GM12878 (cell line): ENCODE measurements at regions not wholly inside any gene's neighbourhood (a gene's known extent, or its start where the extent isn't known, plus 50 kb on each side); places are given as distances from the start of the nearest gene placed in this dataset.

Experiments used
- ATAC-seq: fragments of 200-7000 bp; cut with Tn5 transposase; 3 replicates; pipeline ENCODE4 v1.9.1; 2020; ENCODE audit warnings: mild to moderate bottlenecking, moderate library complexity
- BruUV-seq: library from RNA; stranded (reverse); fragments of 400-500 nt; replicated peaks from 2 replicates; lab custom pipeline; 2021; lab: Mats Ljungman, UMichigan
- CTCF ChIA-PET: fragments of 300-600 bp; sonication (Branson Sonifier 250); formaldehyde crosslinking; extraction: SDS; loops from one replicate; lab custom pipeline; 2021; ENCODE audit warnings: inconsistent platforms; lab: Yijun Ruan, JAX
- POLR2A ChIA-PET: fragments of 350-600 bp; formaldehyde crosslinking; extraction: SDS; loops from one replicate; lab custom pipeline; 2021; ENCODE audit warnings: inconsistent platforms; lab: Charles Lee
- RAD21 ChIA-PET: fragments of 300-600 bp; sonication (Branson Sonifier 250); formaldehyde crosslinking; loops from one replicate; lab custom pipeline; 2023; ENCODE audit warnings: antibody characterized with exemption; ENCODE audit not compliant: unreplicated experiment; lab: Charles Lee
- SMC1A ChIA-PET: fragments of 300-600 bp; sonication (Branson Sonifier 250); formaldehyde crosslinking; loops from one replicate; lab custom pipeline; 2023; ENCODE audit not compliant: unreplicated experiment, uncharacterized antibody; lab: Charles Lee
- DNase-seq: peaks from one replicate; pipeline ENCODE4 v3.0.0-alpha.2; 2011; ENCODE audit warnings: low read depth, low spot score
- FAIRE-seq: peaks from 3 replicates; lab custom pipeline; 2011; peaks lifted over from hg19 to GRCh38; lab: Jason Lieb, UNC
- H2AFZ ChIP-seq: 2 replicates; pipeline ENCODE4 v1.6.0; 2011; ENCODE audit warnings: low read depth, low read length, control low read depth; ENCODE audit not compliant: control insufficient read depth
- H3K27ac ChIP-seq: 2 replicates; pipeline ENCODE4 v1.5.1; 2011; ENCODE audit warnings: control low read depth; ENCODE audit not compliant: control insufficient read depth, insufficient read depth
- H3K27me3 ChIP-seq, 2 experiments: replicated peaks in 1 of 2; 2 replicates each; pipeline versions ENCODE4 v1.6.0 to v1.6.1; 2011; ENCODE audit warnings: low read length in 1 of 2; ENCODE audit not compliant: control insufficient read depth in 2 of 2, insufficient read depth in 2 of 2
- H3K36me3 ChIP-seq, 2 experiments: 2 replicates each; pipeline ENCODE4 v1.5.1; 2011; ENCODE audit warnings: low read length in 1 of 2; ENCODE audit not compliant: control insufficient read depth in 2 of 2, insufficient read depth in 2 of 2
- H3K4me1 ChIP-seq: 2 replicates; pipeline ENCODE4 v1.6.1; 2011; ENCODE audit warnings: mild to moderate bottlenecking, low read length, moderate library complexity, mixed read lengths; ENCODE audit not compliant: control insufficient read depth, insufficient read depth
- H3K4me2 ChIP-seq: 2 replicates; pipeline ENCODE4 v1.6.0; 2011; ENCODE audit warnings: control low read depth; ENCODE audit not compliant: control insufficient read depth, insufficient read depth
- H3K4me3 ChIP-seq: fragments of 200-600 bp; sonication (generic); 2 replicates; pipeline ENCODE4 v1.5.1; 2016
- H3K79me2 ChIP-seq: 2 replicates; pipeline ENCODE4 v1.6.0; 2011; ENCODE audit warnings: low read length; ENCODE audit not compliant: control insufficient read depth, insufficient read depth
- H3K9ac ChIP-seq: 2 replicates; pipeline ENCODE4 v1.8.0; 2011; ENCODE audit warnings: low read length, control low read depth, mixed read lengths; ENCODE audit not compliant: control insufficient read depth, insufficient read depth
- H3K9me3 ChIP-seq: replicated peaks from 3 replicates; pipeline ENCODE4 v1.5.1; 2011; ENCODE audit warnings: mild to moderate bottlenecking, low read length; ENCODE audit not compliant: control insufficient read depth, insufficient read depth
- H4K20me1 ChIP-seq: 2 replicates; pipeline ENCODE4 v1.6.0; 2011; ENCODE audit not compliant: control insufficient read depth, insufficient read depth
- EED ChIP-seq: sonication (generic); IDR thresholded peaks from 2 replicates; pipeline ENCODE4 v1.6.1; 2016; ENCODE audit warnings: antibody characterized with exemption, low read depth
- HDAC6 ChIP-seq: fragments of 200-600 bp; sonication (generic); IDR thresholded peaks from one replicate; pipeline ENCODE4 v1.8.0; 2017; ENCODE audit warnings: antibody characterized with exemption; ENCODE audit not compliant: unreplicated experiment
- KLF5 ChIP-seq: fragments of 450-650 bp; IDR thresholded peaks from 2 replicates; pipeline ENCODE4 v1.6.1; 2014; ENCODE audit warnings: mild to moderate bottlenecking; ENCODE audit not compliant: partially characterized antibody
- MEF2B ChIP-seq: fragments of 450-650 bp; IDR thresholded peaks from 2 replicates; pipeline ENCODE4 v1.6.1; 2018; ENCODE audit warnings: mild to moderate bottlenecking, moderate library complexity; ENCODE audit not compliant: partially characterized antibody, poor library complexity, severe bottlenecking
- NFXL1 ChIP-seq: fragments of 450-650 bp; IDR thresholded peaks from 2 replicates; pipeline ENCODE4 v1.6.1; 2017; ENCODE audit warnings: antibody characterized with exemption, mild to moderate bottlenecking, borderline replicate concordance
- NKRF ChIP-seq: fragments of 450-650 bp; conservative IDR thresholded peaks from 2 replicates; pipeline ENCODE4 v1.6.1; 2017; ENCODE audit warnings: mild to moderate bottlenecking, moderate library complexity
- NR2C2 ChIP-seq: IDR thresholded peaks from 2 replicates; pipeline ENCODE4 v1.6.1; 2011; ENCODE audit warnings: borderline replicate concordance, low read depth; ENCODE audit not compliant: control insufficient read depth, insufficient read length
- PAX8 ChIP-seq: fragments of 450-650 bp; IDR thresholded peaks from 2 replicates; pipeline ENCODE4 v1.6.1; 2017; ENCODE audit warnings: mild to moderate bottlenecking, moderate library complexity
- RCOR1 ChIP-seq: conservative IDR thresholded peaks from 2 replicates; pipeline ENCODE4 v1.6.1; 2012; ENCODE audit warnings: low read depth, low read length, improper control_type of control experiment
- SMAD1 ChIP-seq: fragments of 450-650 bp; IDR thresholded peaks from 2 replicates; pipeline ENCODE4 v1.6.1; 2018; ENCODE audit warnings: mild to moderate bottlenecking, low read depth; ENCODE audit not compliant: partially characterized antibody
- SREBF1 ChIP-seq: IDR thresholded peaks from 2 replicates; pipeline ENCODE4 v1.6.1; 2012; ENCODE audit warnings: mild to moderate bottlenecking, low read length
- SREBF2 ChIP-seq: IDR thresholded peaks from 2 replicates; pipeline ENCODE4 v1.6.1; 2012; ENCODE audit warnings: mild to moderate bottlenecking, low read length
- STAT1 ChIP-seq: fragments of 450-650 bp; conservative IDR thresholded peaks from 2 replicates; pipeline ENCODE4 v1.6.1; 2014; ENCODE audit warnings: antibody characterized with exemption, mild to moderate bottlenecking
- YY1 ChIP-seq: IDR thresholded peaks from 2 replicates; pipeline ENCODE4 v1.6.1; 2011; ENCODE audit warnings: low read depth, mild to moderate bottlenecking, low read length
- ZSCAN29 ChIP-seq: fragments of 450-650 bp; IDR thresholded peaks from 2 replicates; pipeline ENCODE4 v1.6.1; 2017; ENCODE audit warnings: mild to moderate bottlenecking, moderate library complexity
- WGBS: methylation state at CpG from one replicate; pipeline ENCODE4 v1.1.6; 2016; ENCODE audit warnings: low lambda C conversion rate; ENCODE audit not compliant: insufficient replicate concordance, insufficient coverage; ENCODE audit errors: missing lambda C conversion rate; 5-methylcytosine and 5-hydroxymethylcytosine counted together
- in situ Hi-C: fragments of 300-500 bp; cut with MboI; formaldehyde crosslinking; loops from 9 replicates; pipeline ENCODE4 v1.14.3; 2018; ENCODE audit warnings: mixed read lengths
- intact Hi-C: fragments of 100-400 bp; cut with micrococcal nuclease; formaldehyde crosslinking; loops from one replicate; pipeline ENCODE4 v1.14.2; 2022; ENCODE audit not compliant: unreplicated experiment
- TF ChIP-seq, protein P1 (sequence below): fragments of 450-650 bp; formaldehyde crosslinking; IDR thresholded peaks from 2 replicates; pipeline ENCODE4 v1.4.0; 2020; ENCODE audit warnings: mild to moderate bottlenecking, moderate library complexity

- TF ChIP-seq RCOR1 (no peak), NR2C2 (no peak), NFXL1 (no peak)
These were observed 243.3 kb upstream of the LINC00305 start (continued) for GRCh38 chr18:64392202-64392601.

DNA sequence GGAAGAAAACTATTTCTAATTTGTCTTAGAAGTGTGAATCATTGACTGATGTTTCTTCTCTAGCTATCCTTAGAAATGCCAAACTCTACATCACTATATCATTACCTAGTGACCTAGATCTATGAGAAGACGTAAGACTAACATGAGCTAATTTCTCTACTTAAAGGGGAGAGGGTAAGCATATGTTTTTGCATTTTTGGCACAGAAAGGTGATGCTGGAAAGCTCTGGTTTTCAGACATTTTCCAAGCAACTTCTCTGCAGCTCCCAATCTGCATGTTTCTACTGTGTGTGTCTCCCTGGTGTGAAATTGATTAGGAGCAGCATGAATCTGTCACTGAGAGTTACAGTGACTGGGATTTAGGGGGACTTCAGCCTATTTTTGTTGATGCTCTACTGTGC, 235.2 kb upstream of the LINC00305 start:
- Histone ChIP-seq H3K4me1 (peaks cover 14% of the 10 kb centered on the region), H3K9me3 (no peaks in the 10 kb centered on the region; the same call in 2 of the 3 replicates)
- no peak for TF ChIP-seq MEF2B
- TF ChIP-seq EED: no peak
- no peak for TF ChIP-seq SREBF1
- no peak for TF ChIP-seq KLF5
- no peak for TF ChIP-seq HDAC6
- TF ChIP-seq STAT1: no peak
- TF ChIP-seq PAX8: no peak
- no peak for TF ChIP-seq YY1
- no peak for TF ChIP-seq SMAD1
- TF ChIP-seq, protein P1, sequence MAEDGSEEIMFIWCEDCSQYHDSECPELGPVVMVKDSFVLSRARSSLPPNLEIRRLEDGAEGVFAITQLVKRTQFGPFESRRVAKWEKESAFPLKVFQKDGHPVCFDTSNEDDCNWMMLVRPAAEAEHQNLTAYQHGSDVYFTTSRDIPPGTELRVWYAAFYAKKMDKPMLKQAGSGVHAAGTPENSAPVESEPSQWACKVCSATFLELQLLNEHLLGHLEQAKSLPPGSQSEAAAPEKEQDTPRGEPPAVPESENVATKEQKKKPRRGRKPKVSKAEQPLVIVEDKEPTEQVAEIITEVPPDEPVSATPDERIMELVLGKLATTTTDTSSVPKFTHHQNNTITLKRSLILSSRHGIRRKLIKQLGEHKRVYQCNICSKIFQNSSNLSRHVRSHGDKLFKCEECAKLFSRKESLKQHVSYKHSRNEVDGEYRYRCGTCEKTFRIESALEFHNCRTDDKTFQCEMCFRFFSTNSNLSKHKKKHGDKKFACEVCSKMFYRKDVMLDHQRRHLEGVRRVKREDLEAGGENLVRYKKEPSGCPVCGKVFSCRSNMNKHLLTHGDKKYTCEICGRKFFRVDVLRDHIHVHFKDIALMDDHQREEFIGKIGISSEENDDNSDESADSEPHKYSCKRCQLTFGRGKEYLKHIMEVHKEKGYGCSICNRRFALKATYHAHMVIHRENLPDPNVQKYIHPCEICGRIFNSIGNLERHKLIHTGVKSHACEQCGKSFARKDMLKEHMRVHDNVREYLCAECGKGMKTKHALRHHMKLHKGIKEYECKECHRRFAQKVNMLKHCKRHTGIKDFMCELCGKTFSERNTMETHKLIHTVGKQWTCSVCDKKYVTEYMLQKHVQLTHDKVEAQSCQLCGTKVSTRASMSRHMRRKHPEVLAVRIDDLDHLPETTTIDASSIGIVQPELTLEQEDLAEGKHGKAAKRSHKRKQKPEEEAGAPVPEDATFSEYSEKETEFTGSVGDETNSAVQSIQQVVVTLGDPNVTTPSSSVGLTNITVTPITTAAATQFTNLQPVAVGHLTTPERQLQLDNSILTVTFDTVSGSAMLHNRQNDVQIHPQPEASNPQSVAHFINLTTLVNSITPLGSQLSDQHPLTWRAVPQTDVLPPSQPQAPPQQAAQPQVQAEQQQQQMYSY (CRISPR knock-in tag): no peak
- no peak for TF ChIP-seq SREBF2
- no peak for TF ChIP-seq ZSCAN29
- TF ChIP-seq NKRF: no peak
- TF ChIP-seq, all 136 proteins: peak for 0
- Histone ChIP-seq H3K27me3 (0 out of 4 replicates have a peak, but pooled peaks cover 0 to 1% of the 10 kb centered on the region in 2 experiments), H3K9ac (no peak overlapping the region), H3K4me2 (no peak overlapping the region), H3K27ac (no peak overlapping the region), H2AFZ (no peak overlapping the region), H4K20me1 (no peaks in the 10 kb centered on the region), H3K4me3 (no peak overlapping the region), H3K79me2 (no peaks in the 10 kb centered on the region), H3K36me3 (no peaks in the 10 kb centered on the region)
- ATAC-seq: no peak
- intact Hi-C loops: no loop called here
- FAIRE-seq: no peak
- CTCF ChIA-PET: interaction anchor here (1.8 kb wide), 1 partner anchor 366 kb away, joined by 5 read pairs; no protein-coding TSS in a partner anchor
- RAD21 ChIA-PET: no interaction called here
- SMC1A ChIA-PET: interaction anchor here (0.8 to 1.3 kb wide), 2 partner anchors 26 to 184 kb away, joined by 3 to 6 read pairs; no protein-coding TSS in a partner anchor
- in situ Hi-C loops: no loop called here
- BruUV-seq: no TSS peak
- WGBS: 6% methylated on average over 1 of the region's 1 CpG
- DNase-seq: no peak
- POLR2A ChIA-PET: no interaction called here
